HepG2 (cell line): ENCODE measurements at regions not wholly inside any gene's neighbourhood (a gene's known extent, or its start where the extent isn't known, plus 50 kb on each side); places are given as distances from the start of the nearest gene placed in this dataset.

Experiments
- ATAC-seq: fragments of 200-7000 bp; cut with Tn5 transposase; 3 replicates; pipeline ENCODE4 v1.9.1; 2020; ENCODE audit warnings: mild to moderate bottlenecking, moderate library complexity
- BruUV-seq: library from RNA; stranded (reverse); fragments of 400-500 nt; replicated peaks from 2 replicates; lab custom pipeline; 2021; lab: Mats Ljungman, UMichigan
- CTCF ChIA-PET: fragments of 300-600 bp; formaldehyde crosslinking; extraction: SDS; loops from one replicate; lab custom pipeline; 2021; ENCODE audit warnings: low total read pairs, inconsistent platforms, low intra/inter-chr PET ratio; lab: Yijun Ruan, JAX
- POLR2A ChIA-PET: fragments of 350-600 bp; sonication (Branson Sonifier 250); formaldehyde crosslinking; loops from one replicate; lab custom pipeline; 2020; ENCODE audit warnings: antibody characterized with exemption, inconsistent platforms; lab: Yijun Ruan, JAX
- DNase-seq: peaks from one replicate; pipeline ENCODE4 v3.0.0-alpha.2; 2015; ENCODE audit warnings: low spot score
- FAIRE-seq: peaks from 3 replicates; lab custom pipeline; 2011; peaks lifted over from hg19 to GRCh38; lab: Jason Lieb, UNC
- H2AFZ ChIP-seq: one replicate; pipeline ENCODE4 v1.6.1; 2011; ENCODE audit warnings: low read length, inconsistent platforms
- H3K27ac ChIP-seq: fragments of 300-600 bp; 3 replicates; pipeline ENCODE4 v1.8.0; 2011; ENCODE audit warnings: mixed run types, mild to moderate bottlenecking, mixed read lengths, low read length, inconsistent platforms; ENCODE audit not compliant: insufficient read depth; ENCODE audit errors: extremely low read length
- H3K27me3 ChIP-seq, 2 experiments: fragments of 200-600 bp in 1 of 2; 2 replicates in 1 of 2; 3 replicates in 1 of 2; pipeline versions ENCODE4 v1.6.0 to v1.8.0; 2011; ENCODE audit warnings: low read length in 2 of 2, mild to moderate bottlenecking in 2 of 2, moderate library complexity in 2 of 2, inconsistent platforms in 1 of 2; ENCODE audit not compliant: insufficient read depth in 2 of 2, control insufficient read depth in 1 of 2
- H3K36me3 ChIP-seq, 2 experiments: fragments of 200-600 bp in 1 of 2; replicated peaks in 1 of 2; 2 replicates in 1 of 2; 3 replicates in 1 of 2; pipeline versions ENCODE4 v1.5.1 to v1.8.0; 2011; ENCODE audit warnings: low read length in 2 of 2, inconsistent platforms in 1 of 2; ENCODE audit not compliant: insufficient read depth in 2 of 2, control insufficient read depth in 1 of 2
- H3K4me1 ChIP-seq: 2 replicates; pipeline ENCODE4 v1.5.1; 2012; ENCODE audit warnings: low read length, inconsistent platforms; ENCODE audit not compliant: insufficient read depth
- H3K4me2 ChIP-seq: 2 replicates; pipeline ENCODE4 v1.6.0; 2011; ENCODE audit warnings: low read depth, low read length, inconsistent platforms
- H3K4me3 ChIP-seq, 3 experiments: fragments of 200-600 bp in 1 of 3; sonication (generic), shearing (Covaris generic) in 1 of 3; replicated peaks in 1 of 3; 2 replicates each; pipeline ENCODE4 v1.5.1; 2011 to 2016; ENCODE audit warnings: low read length in 3 of 3, inconsistent platforms in 2 of 3, low read depth in 2 of 3, mild to moderate bottlenecking in 2 of 3, control low read depth in 1 of 3, mixed read lengths in 1 of 3; ENCODE audit not compliant: insufficient read depth in 1 of 3
- H3K79me2 ChIP-seq: one replicate; pipeline ENCODE4 v1.6.1; 2011; ENCODE audit warnings: low read length, inconsistent platforms; ENCODE audit not compliant: insufficient read depth
- H3K9ac ChIP-seq: 2 replicates; pipeline ENCODE4 v1.6.0; 2011; ENCODE audit warnings: mild to moderate bottlenecking, low read depth, low read length, inconsistent platforms; ENCODE audit not compliant: insufficient read depth
- H3K9me3 ChIP-seq: 2 replicates; pipeline ENCODE4 v1.5.1; 2012; ENCODE audit warnings: mild to moderate bottlenecking, low read length
- H4K20me1 ChIP-seq: 2 replicates; pipeline ENCODE4 v1.6.0; 2011; ENCODE audit warnings: inconsistent platforms, mild to moderate bottlenecking, low read length, moderate library complexity; ENCODE audit not compliant: insufficient read depth
- CBX5 ChIP-seq: sonication (generic); formaldehyde crosslinking; IDR thresholded peaks from 2 replicates; pipeline ENCODE4 v1.4.0; 2020; ENCODE audit warnings: missing genetic modification reagents, borderline replicate concordance
- CEBPB ChIP-seq: IDR thresholded peaks from 2 replicates; pipeline ENCODE4 v1.6.1; 2011; ENCODE audit warnings: low read depth, low read length, improper control_type of control experiment, borderline replicate concordance
- DNMT1 ChIP-seq: sonication (generic); formaldehyde crosslinking; IDR thresholded peaks from 2 replicates; pipeline ENCODE4 v1.5.1; 2020; ENCODE audit warnings: mild to moderate bottlenecking, missing genetic modification reagents
- EP300 ChIP-seq, 3 experiments: sonication (generic) in 1 of 3; formaldehyde crosslinking in 1 of 3; IDR thresholded peaks; 2 replicates each; pipeline versions ENCODE4 v1.5.1 to v1.6.1; 2011 to 2020; ENCODE audit warnings: low read depth in 2 of 3, low read length in 2 of 3, borderline replicate concordance in 1 of 3, improper control_type of control experiment in 1 of 3, mild to moderate bottlenecking in 1 of 3, missing genetic modification reagents in 1 of 3, moderate library complexity in 1 of 3
- GTF3A ChIP-seq: sonication (generic); formaldehyde crosslinking; conservative IDR thresholded peaks from 2 replicates; pipeline ENCODE4 v1.4.0; 2020; ENCODE audit warnings: mild to moderate bottlenecking, missing genetic modification reagents
- REPIN1 ChIP-seq: sonication (generic); formaldehyde crosslinking; IDR thresholded peaks from 2 replicates; pipeline ENCODE4 v1.8.0; 2022; ENCODE audit warnings: missing genetic modification reagents, low read depth, mild to moderate bottlenecking, borderline replicate concordance
- SYNCRIP ChIP-seq: fragments of 200-400 bp; formaldehyde crosslinking; IDR thresholded peaks from 2 replicates; pipeline ENCODE4 v1.6.1; 2018; ENCODE audit warnings: mild to moderate bottlenecking, low read depth, low read length; ENCODE audit not compliant: insufficient read depth
- TCF7L2 ChIP-seq: IDR thresholded peaks from 2 replicates; pipeline ENCODE4 v1.6.1; 2011; ENCODE audit warnings: mild to moderate bottlenecking, low read depth, low read length, moderate library complexity
- ZBTB40 ChIP-seq, 2 experiments: fragments of 450-650 bp in 1 of 2; sonication (generic) in 1 of 2; formaldehyde crosslinking in 1 of 2; IDR thresholded peaks; 2 replicates each; pipeline versions ENCODE4 v1.6.1 to v1.8.0; 2016 to 2022; ENCODE audit warnings: antibody characterized with exemption in 1 of 2, mild to moderate bottlenecking in 1 of 2, missing genetic modification reagents in 1 of 2
- WGBS: methylation state at CpG from one replicate; pipeline ENCODE4 v1.1.6; 2017; ENCODE audit warnings: low lambda C conversion rate; 5-methylcytosine and 5-hydroxymethylcytosine counted together
- in situ Hi-C: cut with HindIII; loops from 2 replicates; pipeline ENCODE4 v1.10.0; 2017; ENCODE audit warnings: low pct_unique_long_range_greater_than_20kb; ENCODE audit not compliant: extremely low pct_ligation_motif_present
- intact Hi-C: fragments of 100-400 bp; cut with micrococcal nuclease; formaldehyde crosslinking; loops from one replicate; pipeline ENCODE4 v1.10.0; 2022; ENCODE audit not compliant: unreplicated experiment

- no peak for FAIRE-seq
- TF ChIP-seq CBX5 (CRISPR knock-in tag) = no peak
- TF ChIP-seq DNMT1 = no peak
- TF ChIP-seq SYNCRIP = no peak
- TF ChIP-seq GTF3A (CRISPR knock-in tag) = no peak
- TF ChIP-seq REPIN1 (CRISPR knock-in tag) = no peak
- TF ChIP-seq EP300 (IDR thresholded peaks at IDR 0.05; ENCODE audit: low read depth in 2 of 2, low read length in 2 of 2) = no peak
- TF ChIP-seq EP300 (CRISPR knock-in tag; IDR thresholded peaks at IDR 0.05; ENCODE audit: borderline replicate concordance) = no peak
- no peak for TF ChIP-seq ZBTB40 (IDR thresholded peaks at IDR 0.05)
- TF ChIP-seq ZBTB40 (CRISPR knock-in tag; IDR thresholded peaks at IDR 0.05) = no peak
- no peak for TF ChIP-seq TCF7L2
- TF ChIP-seq CEBPB = no peak
- TF ChIP-seq, all 625 proteins: peak for 0
- H3K27ac ChIP-seq = no peak overlapping the region
- no peak overlapping the region for H3K4me2 ChIP-seq
- WGBS = 0% methylated on average over 3 of the region's 3 CpGs
- no peaks in the 10 kb centered on the region for H3K9me3 ChIP-seq
- no peak overlapping the region for H3K4me3 ChIP-seq
- no peaks in the 10 kb centered on the region for H3K79me2 ChIP-seq
- H2AFZ ChIP-seq = no peak overlapping the region
- H3K9ac ChIP-seq = no peak overlapping the region
- no peaks in the 10 kb centered on the region for H3K36me3 ChIP-seq
- intact Hi-C loops (no loop called here), in situ Hi-C loops (no loop called here)
- no TSS peak for BruUV-seq
- DNase-seq (no peak), ATAC-seq (no peak)
- peaks cover 12% of the 10 kb centered on the region for H3K4me1 ChIP-seq
- ChIA-PET CTCF (no interaction called here), POLR2A (no interaction called here)
- H3K27me3 ChIP-seq = 0 out of 5 replicates have a peak, but pooled peaks cover 0 to 2% of the 10 kb centered on the region in 2 experiments
- no peaks in the 10 kb centered on the region for H4K20me1 ChIP-seq
Observed at GRCh38 chr7:25431956-25432450, 203.7 kb upstream of the NPVF start.
